H54 (cell line): ENCODE measurements at regions not wholly inside any gene's neighbourhood (a gene's known extent, or its start where the extent isn't known, plus 50 kb on each side); places are given as distances from the start of the nearest gene placed in this dataset.

Experiments
- DNase-seq: peaks from one replicate; pipeline ENCODE4 v3.0.0; 2011; ENCODE audit warnings: low spot score, mixed read lengths; ENCODE audit not compliant: insufficient read length
- FAIRE-seq: peaks from 3 replicates; lab custom pipeline; 2011; peaks lifted over from hg19 to GRCh38; lab: Jason Lieb, UNC
- POLR2A ChIP-seq: IDR thresholded peaks from 2 replicates; pipeline ENCODE4 v1.6.1; 2011; ENCODE audit warnings: low read depth, mild to moderate bottlenecking, low read length

GRCh38 chr2:129887688-129888266 lies 91.7 kb upstream of the RAB6C start:
- FAIRE-seq, result no peak

DNA sequence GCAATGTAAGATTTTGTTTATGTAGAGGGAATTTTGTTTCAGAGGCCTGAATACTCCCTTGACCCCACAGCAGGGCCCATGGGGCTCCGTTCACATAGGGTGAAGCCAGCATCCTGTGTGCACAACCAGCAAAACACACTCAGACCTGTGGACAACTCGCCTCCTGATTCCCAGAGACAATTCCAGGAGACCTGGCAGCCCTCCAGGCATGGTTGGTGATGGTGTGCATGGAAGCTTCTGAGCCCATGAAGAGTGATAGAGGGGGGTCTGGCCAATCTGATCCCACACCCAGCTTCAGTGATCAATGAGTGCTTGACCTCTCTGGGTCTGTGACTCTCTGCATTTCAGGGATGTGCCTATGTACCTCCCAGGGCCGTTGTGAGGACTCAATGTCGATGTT lies 91.0 kb upstream of the RAB6C start:
- no peak for TF ChIP-seq POLR2A
- FAIRE-seq (no peak), DNase-seq (no peak)

More at GRCh38 chr2:129887688-129888266, 91.7 kb upstream of the RAB6C start:
- TF ChIP-seq POLR2A, result no peak
- no peak for DNase-seq

DNA sequence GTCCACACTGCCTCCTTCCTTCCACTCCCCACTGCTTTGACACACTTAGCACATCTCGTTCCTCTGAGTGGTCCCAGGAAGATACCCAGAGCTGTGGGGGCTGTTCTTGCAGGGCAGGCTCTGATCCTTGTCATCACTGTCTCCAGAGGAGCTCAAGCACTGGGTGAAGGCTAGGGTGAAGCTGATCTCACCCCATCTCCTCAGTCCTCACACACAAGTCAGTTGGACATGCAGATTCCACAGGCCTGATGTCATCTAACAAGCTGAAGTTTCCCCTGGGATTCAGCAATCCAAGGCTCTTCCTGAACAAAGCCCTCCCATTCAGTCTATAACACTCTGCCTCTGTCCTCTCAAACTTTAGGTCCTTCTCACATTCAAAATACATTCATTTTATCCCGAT lies 90.6 kb upstream of the RAB6C start:
- DNase-seq (no peak), FAIRE-seq (no peak)
- no peak for TF ChIP-seq POLR2A

- FAIRE-seq (no peak), DNase-seq (no peak)
- no peak for TF ChIP-seq POLR2A
Measured at GRCh38 chr2:129891341-129892320, 87.8 kb upstream of the RAB6C start.

DNA sequence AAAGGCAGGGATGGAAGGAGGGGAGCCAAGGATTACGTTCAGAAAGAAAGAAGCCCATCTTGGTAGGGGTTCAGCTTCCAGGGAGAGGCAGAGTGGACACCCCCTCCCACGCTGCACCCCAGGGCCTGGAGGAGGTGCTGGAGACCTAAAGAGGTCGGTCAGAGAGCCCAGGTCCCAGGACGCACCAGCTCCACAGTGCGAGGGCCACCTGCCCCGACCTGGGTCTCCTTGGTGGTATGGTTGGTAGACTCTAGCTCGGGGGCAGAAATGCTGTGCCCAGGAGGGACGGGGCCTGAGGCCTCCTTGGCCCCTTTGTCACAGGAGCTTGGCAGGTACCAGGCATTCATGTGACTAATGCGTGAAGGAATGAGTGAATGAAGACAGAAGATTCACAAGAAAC lies 87.1 kb upstream of the RAB6C start:
- DNase-seq, result no peak
- no peak for TF ChIP-seq POLR2A
- FAIRE-seq, result no peak

DNA sequence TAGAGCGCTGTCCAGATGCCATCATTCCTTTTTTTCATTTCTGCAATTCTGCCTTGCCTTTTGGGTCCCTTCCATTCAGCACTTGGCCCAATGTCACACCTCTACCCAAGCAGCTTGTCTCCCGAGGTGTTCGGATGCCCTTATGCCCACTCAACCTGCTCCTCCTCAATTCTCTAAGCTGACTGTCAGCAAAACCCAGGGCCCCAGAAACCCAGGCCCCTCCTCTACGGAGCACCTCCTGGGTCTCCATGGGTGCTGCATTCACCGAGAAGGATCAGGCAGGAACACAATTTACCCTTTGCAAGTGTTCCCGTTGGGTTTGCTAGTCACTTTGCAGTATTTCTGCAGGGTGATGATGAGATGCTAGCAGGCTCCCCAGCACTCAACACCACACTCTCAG lies 86.7 kb upstream of the RAB6C start:
- FAIRE-seq (no peak), DNase-seq (no peak)
- no peak for TF ChIP-seq POLR2A

- no peak for DNase-seq
- no peak for TF ChIP-seq POLR2A
- no peak for FAIRE-seq
Measured at GRCh38 chr2:129893244-129893643, 86.2 kb upstream of the RAB6C start.

DNA sequence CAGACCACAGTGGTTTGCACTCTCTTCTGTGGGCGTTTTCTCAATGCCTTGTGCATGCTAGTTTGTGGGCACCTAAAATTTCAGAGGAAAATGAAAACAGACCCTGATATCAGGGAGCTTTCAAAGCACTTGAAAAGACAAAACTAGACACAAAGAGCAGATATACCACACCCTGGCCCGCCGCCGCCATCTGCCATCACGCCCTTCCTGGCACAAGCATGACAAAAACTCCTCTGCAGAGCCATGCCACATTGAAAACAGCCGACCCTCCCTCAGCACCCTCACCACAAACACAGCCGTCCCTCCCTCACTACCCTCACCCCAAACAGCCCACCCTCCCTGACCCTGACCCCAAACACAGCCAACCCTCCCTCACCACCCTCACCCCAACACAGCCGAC lies 84.8 kb upstream of the RAB6C start:
- DNase-seq, result no peak
- no peak for FAIRE-seq
- TF ChIP-seq POLR2A, result no peak

DNA sequence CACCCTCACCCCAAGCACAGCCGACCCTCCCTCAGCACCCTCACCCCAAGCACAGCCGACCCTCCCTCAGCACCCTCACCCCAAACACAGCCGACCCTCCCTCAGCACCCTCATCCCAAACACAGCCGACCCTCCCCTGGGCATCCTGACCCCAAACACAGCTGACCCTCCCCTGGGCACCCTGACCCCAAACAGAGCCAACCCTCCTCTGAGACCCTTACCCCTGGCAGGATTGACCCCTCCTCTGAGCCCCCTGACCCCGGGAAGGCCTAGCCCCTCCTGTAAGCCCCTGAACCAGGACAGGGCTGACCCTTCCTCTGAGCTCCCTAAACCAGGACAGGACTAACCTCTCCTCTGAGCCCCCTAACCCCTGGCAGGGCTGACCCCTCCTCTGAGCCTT lies 84.4 kb upstream of the RAB6C start:
- FAIRE-seq (no peak), DNase-seq (no peak)
- TF ChIP-seq POLR2A, result no peak

DNA sequence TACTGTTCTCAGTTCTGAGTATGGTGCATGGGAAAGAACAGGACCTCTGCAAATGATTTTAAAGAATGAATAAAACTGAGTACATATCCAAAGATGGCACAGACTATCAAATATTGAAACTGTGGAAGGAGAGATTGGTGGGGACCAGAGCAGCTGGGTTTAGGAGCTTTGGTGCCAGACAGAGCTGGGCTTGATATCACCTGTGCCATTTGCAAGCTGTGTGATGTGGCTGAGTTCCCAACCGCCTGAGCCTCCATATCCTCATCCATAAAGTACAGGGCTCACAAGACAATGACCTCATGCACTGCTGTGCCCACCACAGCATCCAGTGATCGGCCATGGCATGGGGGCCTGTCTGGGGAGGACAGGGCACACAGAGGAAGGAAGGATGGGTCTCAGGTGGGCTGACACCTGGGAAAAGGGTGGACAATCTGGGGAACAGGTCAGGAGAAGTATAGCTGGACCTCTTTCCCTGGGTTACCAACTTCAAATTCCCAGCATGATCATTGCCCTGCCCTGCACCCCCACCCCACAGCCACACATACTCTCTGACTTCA lies 83.9 kb upstream of the RAB6C start:
- no peak for TF ChIP-seq POLR2A
- no peak for FAIRE-seq
- no peak for DNase-seq

DNA sequence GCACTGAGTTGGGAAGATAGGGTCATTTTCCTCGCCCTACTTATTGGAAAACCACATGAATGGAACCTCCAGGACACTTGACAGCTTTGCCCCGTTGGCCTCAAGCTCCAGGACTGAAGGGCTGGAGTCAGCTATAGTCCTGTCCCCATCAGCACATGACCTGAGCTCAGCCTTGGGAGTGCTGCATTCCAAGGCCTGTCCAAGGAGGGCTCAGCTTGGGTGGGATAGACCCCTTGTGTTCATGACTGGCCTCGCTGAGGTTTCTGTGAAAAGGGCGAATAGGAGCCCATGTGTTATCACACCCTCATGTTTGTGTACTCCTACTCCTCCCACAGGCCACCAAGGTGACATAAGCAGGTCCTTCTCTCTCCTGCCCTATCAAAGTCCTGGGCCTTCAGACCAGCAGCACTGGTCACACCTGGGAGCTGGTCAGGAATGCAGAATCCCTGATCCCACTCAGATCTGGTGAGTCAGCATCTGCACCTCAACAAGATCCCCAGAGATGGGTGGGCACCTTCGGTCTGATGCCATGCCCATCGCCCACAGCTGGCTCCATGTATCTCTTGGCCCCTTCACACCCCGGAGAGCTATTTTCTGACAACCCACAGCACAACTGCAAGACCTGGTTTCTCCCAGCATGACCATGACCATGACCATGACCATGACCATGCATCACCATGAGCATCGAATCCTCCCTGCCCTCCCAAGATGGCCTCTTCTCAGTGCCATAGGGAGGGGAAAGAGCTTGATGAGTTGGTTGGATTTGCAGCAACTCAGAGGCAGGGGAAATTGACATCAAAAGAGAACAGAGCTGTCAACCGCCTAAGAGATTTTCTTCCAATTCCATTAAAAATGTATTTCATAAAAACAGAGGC lies 83.0 kb upstream of the RAB6C start:
- DNase-seq (no peak), FAIRE-seq (no peak)
- no peak for TF ChIP-seq POLR2A

DNA sequence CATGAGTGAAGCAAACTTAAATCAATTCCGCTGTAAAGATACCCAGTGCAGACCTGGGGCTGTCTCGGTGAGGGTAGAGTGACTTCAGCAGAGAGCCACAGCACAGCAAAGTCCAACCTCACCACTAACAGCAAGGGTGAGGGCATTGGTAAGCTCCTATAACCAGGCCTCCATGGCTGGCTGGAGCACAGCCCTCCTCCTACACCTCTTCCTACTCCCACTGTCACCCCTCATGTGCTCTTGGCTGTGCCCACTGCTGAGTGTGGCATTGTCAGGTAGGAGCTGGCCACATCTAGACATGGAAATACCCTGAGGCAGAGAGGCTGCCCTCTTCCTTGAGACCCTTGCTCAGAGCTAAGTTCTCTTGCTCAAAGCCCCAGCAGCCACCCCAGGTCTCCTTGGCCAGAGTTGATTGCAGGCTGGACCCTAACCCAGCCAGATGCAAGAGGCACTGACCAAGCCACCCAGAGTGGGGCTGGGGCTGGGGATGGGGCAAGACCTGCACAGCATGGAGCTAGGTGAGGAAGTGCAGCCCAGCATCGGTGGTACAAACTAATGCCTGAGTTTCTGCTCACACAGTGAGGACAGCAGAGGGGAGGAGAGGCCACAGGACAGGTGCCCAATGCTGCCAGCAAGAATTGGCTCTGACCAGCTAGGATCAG lies 77.6 kb upstream of the RAB6C start:
- DNase-seq (no peak), FAIRE-seq (no peak)
- no peak for TF ChIP-seq POLR2A
